ENCODE measurements at regions not wholly inside any gene's neighbourhood (a gene's known extent, or its start where the extent isn't known, plus 50 kb on each side); places are given as distances from the start of the nearest gene placed in this dataset.

GRCh38 chr1:30488324-30488913 is 235.0 kb downstream of the MATN1 start:
- TF ChIP-seq SUPT20H (IDR thresholded peaks at IDR 0.05; ENCODE audit: borderline replicate concordance, control insufficient read depth, low read depth, low read length) (no peak), CTCF (IDR thresholded peaks at IDR 0.05 in 2 of 3, conservative IDR thresholded peaks at IDR 0.05 in 1 of 3; ENCODE audit: control insufficient read depth in 2 of 3, extremely low read depth in 1 of 3, insufficient read depth in 1 of 3, low read depth in 3 of 3, low read length in 3 of 3) (no peak)
